NCI-H510A treated with DMSO at 0.1 percent for 48 hours (cell line): ENCODE measurements at regions not wholly inside any gene's neighbourhood (a gene's known extent, or its start where the extent isn't known, plus 50 kb on each side); places are given as distances from the start of the nearest gene placed in this dataset.
"Not testable (repeated sequence)": the region's sequence is repeated elsewhere in the genome, so short reads cannot be mapped to it uniquely, and the experiment has no call there.

Experiments used
- DNase-seq: peaks from one replicate; lab custom pipeline; 2025; lab: John Stamatoyannopoulos, UW

DNA sequence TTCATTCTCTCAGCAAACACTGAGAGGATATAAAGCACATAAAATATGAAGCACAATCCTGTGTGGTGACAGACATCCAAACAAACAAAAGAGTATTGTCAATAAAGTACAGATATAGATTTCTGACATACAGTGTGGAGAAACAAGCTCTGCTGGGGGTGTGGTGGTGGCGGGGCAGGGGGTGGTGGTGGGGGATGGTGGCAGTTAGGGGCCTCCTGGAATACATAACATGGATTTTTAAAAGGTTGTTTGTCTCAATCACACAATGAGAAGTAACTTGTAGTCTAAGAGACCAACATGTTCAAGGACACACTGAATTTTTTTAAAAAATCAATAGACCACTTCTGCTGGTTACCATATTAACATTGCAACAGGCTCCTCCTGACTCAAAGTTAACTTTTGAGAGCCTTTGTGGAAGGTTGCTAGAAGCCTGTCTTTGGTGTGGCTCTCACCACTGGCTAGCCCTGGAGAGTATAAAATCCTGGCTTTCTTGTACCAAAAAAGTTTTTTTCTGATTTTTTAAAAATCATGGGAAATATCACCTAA, 1197.4 kb downstream of the SUCLG1 start:
- DNase-seq = no peak

DNA sequence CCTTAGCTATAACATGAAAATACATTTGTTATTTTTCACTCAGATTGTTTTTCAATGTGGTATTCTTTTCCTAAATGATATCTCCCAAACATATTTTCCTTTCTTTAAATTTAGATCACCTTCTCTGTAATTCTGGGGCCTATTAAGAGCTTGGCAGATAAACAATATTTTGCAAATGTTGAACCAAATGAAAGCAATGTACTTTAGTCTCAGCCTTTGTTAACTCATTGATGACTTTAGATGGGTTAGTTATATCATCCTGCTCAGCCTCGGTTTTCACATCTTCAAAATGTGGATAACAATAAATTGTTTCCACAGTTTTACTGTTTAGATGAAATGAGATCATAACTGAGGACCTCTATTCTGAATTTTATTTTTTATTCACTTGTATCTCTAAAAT, 1205.2 kb downstream of the SUCLG1 start:
- DNase-seq = no peak

DNA sequence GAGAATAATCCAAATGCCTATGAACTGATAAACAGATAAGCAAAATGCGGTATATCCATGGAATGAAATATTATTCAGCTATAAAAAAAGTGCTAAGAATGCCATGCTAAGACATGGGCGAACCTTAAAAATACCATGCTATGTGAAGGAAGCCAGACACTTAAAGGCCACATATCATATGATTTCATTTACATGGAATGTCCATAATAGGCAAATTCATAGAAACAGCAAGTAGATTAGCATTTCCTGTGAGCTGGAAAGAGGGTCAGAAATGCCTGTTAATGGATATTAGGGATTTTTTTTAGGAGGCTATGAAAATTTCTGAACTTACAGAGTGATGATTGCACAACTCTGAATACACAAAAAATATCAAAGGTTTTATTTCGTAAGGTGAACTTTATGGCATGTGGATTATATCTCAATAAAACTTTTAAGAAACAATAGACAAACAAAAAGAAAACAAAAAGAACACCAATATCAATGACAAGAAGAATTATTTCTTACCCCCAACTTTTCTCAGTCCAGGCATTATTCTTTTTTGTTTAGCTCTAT, 1207.7 kb downstream of the SUCLG1 start:
- no peak for DNase-seq

DNA sequence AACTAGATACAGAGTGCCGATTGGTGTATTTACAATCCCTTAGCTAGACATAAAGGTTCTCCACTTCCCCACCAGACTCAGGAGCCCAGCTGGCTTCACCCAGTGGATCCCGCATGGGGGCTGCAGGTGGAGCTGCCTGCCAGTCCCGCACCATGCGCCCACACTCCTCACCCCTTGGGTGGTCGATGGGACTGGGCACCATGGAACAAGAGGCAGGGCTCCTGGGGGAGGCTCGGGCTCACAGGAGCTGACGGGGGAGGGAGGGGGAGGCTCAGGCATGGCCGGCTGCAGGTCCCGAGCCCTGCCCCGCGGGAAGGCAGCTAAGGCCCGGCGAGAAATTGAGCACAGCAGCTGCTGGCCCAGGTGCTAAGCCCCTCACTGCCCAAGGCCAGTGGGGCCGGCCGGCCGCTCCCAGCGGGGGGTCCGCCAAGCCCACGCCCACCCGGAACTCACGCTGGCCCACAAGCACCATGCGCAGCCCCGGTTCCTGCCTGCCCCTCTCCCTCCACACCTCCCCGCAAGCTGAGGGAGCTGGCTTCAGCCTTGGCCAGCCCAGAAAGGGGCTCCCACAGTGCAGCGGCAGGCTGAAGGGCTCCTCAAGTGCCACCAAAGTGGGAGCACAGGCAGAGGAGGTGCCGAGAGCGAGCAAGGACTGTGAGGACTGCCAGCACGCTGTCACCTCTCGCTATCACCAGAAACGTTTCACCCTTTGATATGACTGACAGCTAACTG, 1213.1 kb downstream of the SUCLG1 start:
- DNase-seq = not testable (repeated sequence)

DNA sequence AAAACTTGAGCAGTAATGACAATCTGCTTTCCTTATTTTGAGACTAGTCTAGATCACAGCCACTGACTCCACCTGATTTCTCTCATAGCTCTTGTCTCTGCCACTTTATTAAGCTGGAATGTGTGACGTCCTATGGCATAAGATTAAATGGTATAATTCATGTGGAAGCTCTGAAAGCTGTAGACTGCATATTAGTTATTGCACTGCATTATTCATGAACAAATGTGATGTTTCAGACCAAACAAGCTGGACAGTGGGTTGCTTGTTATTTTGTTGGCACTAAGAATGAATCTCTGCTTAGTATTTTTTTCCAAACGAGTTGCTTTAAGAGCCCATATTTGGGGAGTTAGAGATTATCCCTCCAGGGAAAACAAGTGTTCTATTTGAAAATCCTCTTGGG, 1218.5 kb downstream of the SUCLG1 start:
- no peak for DNase-seq

DNA sequence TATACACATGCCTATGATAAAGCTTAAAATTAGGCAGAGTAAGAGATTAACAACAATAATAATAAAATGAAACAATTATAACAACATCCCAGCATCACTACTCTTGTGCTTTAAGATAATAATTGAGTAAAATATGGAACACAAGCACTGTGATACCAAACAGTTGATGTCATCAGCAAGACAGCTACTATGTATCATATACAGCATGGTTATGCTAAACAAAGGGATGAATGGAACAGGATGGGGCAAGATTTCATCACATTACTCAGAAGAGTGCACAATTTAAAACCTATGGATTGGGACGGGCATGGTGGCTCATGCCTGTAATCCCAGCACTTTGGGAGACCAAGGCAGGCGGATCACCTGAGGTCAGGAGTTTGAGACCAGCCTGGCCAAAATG, 1221.0 kb downstream of the SUCLG1 start:
- no peak for DNase-seq

DNA sequence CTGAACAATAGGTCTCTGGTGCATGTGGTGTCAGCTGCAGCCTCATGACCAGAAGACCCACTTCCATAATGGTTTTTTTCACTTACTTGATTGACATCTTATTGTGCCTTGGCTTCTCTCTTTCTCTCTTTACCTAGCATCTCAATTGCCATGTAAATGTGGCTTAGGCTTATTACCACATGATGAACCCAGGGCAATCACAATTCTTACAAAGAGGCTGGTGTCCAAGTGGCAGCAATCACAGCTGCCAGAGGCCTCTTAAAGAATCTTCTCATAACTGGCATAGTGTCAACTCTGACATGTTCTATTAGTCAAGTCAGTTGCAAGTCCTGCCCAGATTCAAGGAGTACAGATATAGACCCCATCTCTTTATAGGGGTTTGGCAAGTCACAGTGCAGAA, 1224.8 kb downstream of the SUCLG1 start:
- no peak for DNase-seq

DNA sequence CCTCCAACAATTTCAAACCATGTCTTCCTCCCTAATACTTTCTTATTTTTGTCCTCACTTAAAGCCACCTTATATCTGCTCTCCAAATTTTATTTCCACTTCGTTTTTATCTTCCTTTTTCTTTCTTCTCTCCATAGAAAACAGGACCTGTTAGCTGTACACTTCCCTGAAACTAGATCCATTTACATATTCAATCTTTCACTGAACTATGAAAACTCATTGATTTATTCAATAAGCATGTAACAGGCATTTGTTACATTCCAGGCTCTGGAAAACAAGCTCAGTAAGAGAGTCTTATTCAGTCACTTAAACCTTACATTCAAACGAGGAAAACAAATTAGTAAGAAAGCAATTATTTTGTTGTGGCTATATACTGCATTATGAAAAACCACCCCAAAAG, 1225.3 kb downstream of the SUCLG1 start:
- DNase-seq = no peak

DNA sequence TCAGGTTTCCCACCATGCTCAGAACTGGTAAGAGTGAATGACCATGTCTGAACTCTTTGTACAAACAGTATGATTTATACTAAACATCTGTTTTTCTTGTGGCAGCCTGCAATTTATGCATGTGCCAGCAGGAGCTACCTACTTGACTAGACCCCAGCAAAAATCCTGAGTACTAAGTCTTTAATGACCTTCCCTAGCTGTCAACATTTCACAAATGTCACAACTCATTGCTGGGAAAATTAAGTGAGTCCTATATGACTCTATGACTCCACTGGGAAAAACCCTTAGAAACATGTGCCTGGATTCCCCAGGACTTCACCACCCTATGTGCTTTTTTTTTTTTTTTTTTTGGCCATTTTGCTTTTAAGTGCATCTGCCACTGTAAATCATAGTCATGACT, 1225.8 kb downstream of the SUCLG1 start:
- no peak for DNase-seq

DNA sequence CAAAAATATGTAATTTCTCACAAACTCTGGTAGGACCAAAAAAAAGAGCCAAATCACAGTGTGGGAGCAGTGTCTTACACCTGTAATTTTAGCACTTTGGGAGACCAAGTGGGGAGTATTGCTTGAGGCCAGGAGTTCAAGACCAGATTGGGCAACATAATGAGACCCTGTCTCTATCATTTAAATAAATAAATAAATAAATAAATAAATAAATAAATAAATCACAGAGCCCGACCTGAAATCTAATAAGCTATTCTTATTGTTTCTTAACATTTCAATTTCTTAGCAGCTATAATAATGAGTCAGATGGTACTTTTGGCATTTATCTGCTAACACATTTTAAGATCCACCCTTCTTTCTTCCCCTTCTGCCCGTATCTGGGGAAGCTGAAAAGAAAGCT, 1229.6 kb downstream of the SUCLG1 start:
- no peak for DNase-seq

DNA sequence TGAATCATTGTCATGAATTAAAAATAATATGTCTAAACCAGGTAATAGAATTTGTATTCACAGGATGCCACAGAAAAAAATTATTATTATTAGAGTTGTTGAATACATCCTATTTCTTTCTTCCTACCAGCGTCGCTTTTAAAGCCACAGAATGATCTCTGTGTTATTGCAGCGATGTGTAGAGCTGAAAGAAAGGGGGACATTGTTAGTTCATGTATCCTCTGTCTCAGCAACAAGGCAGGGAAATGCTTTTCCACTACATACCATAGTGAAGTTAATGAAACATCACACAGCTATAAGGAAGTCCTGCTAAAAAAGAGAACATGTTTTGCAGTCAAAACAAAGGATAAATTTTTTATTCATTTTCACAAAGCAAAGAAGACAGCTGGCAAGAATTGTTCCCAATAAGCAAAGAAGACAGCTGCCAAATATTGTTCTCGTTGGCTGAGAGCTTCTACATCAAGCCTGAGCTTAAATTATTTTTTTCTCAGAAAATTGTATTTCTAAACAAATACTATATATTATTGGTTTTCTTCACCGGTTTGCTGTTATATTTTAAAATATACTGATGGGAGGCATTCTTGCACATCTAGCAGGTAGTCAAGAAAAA, 1234.4 kb downstream of the SUCLG1 start:
- no peak for DNase-seq

DNA sequence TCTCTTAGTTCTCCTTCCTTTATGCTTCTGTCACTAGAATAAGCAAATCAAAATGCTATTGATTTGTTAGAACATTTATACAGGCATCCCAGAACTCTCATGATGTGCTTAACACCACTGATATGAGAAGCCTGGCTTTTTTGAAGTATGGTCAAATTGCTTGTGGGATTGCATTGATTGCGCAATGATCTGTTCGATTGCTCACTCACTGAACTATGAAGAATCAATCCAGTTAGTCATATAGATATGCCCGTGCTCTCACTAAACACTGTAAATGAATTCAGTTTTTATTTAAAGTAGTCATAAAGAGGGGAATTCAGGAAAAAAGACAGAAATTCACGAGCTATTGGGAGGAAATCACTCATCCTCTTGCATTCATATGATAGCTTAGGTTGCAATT, 1237.8 kb downstream of the SUCLG1 start:
- DNase-seq = no peak

DNA sequence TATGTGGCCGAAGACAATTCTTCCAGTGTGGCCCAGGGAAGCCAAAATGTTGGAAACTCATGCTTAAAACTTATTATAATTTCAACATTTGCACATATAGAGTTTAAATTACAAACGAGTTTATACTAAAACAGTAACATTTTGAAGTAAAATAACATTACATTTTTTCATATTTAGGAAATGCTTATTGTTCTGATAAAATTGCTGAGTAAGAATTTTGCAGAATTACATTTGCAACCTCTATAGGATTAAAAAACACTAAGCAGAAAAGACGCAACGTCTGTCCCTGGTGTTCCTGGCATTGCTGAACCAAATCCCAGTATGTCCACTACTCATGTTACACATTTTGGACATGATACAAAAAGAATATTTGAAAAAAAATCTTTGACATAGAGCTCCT, 1241.2 kb downstream of the SUCLG1 start:
- DNase-seq = no peak

DNA sequence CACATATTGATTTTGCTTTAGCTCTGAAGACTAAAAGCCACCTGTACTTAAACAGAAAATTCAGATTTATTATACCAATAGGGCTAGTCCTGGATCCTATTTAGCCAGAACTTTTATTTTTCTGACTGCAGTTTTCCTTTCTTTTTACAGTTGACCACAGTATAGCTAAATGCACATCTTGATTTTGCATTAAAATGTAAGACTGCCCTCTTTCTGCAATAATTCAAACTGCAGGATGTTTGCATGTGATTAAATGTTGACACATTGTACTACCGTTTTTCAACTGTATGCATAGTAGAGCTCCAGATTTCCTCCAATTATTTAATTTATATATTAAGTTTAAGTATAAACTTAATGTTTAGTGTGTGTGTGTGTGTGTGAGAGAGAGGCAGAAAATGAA, 1262.9 kb downstream of the SUCLG1 start:
- peak; percentile 52 for DNase-seq

DNA sequence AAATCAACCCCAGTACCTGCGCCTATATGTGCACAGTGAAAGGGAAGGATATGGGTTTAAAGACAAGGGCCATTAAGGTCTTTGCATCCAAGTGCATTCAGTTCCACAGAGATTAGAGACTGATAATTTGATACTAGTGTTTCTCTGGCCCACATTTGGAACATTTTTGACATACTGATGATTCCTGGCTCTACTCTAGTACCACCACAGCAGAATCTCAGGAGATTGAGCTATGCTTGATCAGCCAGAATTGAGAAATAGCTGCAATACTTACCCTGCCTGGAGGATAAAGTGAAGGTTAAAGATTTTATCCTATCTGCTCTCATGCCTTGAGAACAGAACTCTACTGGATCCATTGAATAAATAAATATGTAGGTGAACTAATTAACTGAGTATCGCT, 1267.8 kb downstream of the SUCLG1 start:
- DNase-seq = no peak

DNA sequence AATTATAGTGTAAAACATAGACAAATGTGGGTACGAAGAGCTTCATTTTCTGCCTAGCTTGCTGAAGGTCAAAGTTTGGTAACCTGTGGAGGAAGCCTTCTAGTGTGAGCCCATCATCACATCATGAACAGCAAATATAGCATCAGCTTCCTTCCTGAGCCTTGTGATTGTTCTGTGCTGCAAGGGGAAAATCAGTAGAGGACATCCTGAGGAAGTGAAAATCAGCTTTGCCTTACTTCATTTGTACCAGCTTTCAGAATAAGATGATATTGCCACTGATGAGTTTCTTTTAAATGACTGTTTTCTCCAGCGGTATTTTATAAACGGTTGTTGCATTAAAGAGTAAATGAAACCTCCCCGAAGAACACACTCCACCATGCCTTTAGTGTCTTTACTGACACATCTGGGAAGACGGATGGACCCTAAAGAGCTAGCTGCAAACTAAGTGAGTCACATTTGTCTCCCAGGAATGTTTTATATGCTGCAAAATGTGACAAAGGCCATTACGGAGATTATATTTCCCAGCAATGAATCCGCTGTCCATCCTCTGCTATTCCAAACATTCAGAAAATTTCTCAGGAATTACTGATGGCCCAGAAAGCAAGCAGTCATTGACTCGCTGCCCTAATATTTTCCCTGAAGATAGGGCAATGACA, 1272.8 kb downstream of the SUCLG1 start:
- DNase-seq = no peak

DNA sequence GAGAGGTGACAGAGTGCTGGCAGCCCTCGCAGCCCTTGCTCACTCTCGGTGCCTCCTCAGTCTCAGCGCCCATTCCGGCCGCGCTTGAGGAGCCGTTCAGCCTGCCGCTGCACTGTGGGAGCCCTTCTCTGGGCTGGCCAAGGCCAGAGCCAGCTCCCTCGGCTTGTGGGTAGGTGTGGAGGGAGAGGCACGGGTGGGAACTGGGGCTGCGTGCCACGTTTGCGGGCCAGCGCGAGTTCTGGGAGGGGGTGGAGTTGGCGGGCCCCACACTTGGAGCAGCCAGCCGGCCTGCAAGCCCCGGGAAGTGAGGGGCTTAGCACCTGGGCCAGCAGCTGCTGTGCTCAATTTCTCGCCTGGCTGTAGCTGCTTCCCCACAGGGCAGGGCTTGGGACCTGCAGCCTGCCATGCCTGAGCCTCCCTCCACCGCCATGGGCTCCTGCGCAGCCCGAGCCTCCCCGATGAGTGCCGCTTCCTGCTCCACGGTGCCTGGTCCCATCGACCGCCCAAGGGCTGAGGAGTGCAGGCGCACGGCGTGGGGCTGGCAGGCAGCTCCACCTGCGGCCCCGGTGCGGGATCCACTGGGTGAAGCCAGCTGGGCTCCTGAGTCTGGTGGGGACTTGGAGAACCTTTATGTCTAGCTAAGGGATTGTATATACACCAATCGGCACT, 1278.1 kb downstream of the SUCLG1 start:
- not testable (repeated sequence) for DNase-seq

DNA sequence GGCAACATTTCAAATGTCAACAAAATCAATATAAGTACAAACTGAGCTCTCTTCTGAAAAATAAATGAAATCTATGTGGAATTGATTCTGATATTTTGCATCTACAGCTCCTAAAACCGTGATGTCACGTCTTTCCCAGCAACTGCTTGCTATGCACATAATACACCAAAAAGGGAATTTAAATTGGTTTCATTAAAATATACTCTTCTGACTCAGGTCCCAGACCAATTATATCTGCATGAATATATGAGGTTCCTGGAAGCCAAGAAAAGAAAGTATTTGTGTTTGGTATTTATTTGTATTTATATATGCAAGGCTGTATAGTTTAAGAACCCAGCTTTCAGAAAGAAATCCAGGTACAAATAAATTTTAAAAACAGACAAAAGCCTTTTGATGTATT, 1282.5 kb downstream of the SUCLG1 start:
- no peak for DNase-seq

DNA sequence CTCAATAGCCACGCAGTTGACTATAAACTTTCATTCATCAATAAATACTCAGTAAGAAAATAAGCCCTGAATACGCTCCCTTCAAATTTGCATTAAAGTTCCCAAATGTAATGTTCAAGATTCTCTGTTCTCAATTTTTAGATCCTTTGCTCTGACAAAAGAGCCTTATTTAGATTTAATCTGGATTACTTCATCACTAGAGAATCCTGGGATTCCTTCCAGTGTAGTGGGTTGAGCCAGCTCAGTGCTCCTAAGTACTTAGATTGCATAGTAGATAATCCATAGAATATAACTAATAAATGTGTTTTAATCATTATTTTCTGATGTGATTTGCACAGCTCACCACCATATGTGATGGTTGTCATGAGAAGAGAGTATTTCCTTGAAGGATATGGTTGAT, 1286.2 kb downstream of the SUCLG1 start:
- DNase-seq = no peak

DNA sequence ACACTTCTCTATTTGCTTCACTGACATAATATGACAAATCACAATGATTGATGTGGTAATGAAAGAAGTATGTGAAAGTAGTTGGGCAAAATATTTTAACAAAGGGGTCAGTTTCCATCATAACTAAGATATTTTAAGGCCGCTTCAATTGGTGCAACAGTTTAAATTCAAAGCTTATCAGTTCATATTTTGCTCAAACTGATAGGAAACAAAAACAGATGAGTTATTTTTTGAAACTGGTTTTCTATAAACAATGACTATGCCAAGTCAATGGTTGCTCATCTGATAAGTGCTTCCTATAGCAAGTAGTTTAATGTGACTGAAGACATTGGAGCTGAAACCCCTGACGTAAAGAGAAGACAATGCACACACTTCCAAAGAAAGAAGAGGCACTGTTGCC, 1290.7 kb downstream of the SUCLG1 start:
- DNase-seq = no peak

DNA sequence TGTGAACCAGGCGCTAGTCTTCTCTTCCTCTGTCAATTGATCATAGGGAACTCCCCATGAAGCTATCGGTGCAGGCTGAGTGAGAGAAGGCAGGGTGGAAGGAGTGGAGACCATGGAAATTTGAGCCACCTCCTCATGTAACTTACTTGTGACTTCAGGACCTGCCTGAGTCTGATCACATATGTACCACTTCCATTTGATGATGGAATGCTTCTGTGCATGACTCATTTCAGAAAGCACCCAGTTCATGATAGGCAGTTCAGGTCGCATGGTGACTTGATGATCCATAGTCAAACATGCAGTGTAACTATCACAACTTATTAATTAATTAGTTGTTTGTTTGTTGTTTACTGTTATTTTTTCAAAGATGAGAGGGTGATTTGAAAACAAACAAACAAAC, 1296.7 kb downstream of the SUCLG1 start:
- DNase-seq = no peak

DNA sequence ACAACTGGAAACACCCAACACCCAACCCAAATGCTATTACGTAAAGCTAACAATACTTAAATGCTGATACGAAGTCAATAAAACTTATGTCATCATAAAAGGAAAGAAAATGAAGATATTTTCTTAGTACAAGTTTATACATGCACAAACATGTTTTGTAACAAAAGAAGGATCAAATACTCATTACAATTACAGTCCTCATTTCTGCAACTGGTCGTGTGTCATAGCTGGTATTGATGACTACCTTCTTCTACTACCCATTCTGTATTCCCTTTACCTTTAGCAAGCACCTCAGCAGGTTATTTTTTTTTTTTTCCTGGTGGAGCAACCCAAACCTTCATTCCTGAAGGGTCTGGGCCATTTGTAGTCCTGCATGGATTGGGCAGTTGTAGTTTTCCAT, 1298.5 kb downstream of the SUCLG1 start:
- no peak for DNase-seq
